ENCODE measurements at regions not wholly inside any gene's neighbourhood (a gene's known extent, or its start where the extent isn't known, plus 50 kb on each side); places are given as distances from the start of the nearest gene placed in this dataset.

- no peak for TF ChIP-seq CTCF (IDR thresholded peaks at IDR 0.05; ENCODE audit: insufficient read depth, low read length)
- TF ChIP-seq REST (IDR thresholded peaks at IDR 0.05; ENCODE audit: insufficient replicate concordance, low read depth), result no peak
Measured at GRCh38 chr14:84351646-84352045, 1178.3 kb upstream of the FLRT2 start.
